NCI-H2196 (cell line): ENCODE measurements at regions not wholly inside any gene's neighbourhood (a gene's known extent, or its start where the extent isn't known, plus 50 kb on each side); places are given as distances from the start of the nearest gene placed in this dataset.

Source experiments
- DNase-seq: peaks from one replicate; lab custom pipeline; 2025; ENCODE audit not compliant: unreplicated experiment; lab: John Stamatoyannopoulos, UW

DNA sequence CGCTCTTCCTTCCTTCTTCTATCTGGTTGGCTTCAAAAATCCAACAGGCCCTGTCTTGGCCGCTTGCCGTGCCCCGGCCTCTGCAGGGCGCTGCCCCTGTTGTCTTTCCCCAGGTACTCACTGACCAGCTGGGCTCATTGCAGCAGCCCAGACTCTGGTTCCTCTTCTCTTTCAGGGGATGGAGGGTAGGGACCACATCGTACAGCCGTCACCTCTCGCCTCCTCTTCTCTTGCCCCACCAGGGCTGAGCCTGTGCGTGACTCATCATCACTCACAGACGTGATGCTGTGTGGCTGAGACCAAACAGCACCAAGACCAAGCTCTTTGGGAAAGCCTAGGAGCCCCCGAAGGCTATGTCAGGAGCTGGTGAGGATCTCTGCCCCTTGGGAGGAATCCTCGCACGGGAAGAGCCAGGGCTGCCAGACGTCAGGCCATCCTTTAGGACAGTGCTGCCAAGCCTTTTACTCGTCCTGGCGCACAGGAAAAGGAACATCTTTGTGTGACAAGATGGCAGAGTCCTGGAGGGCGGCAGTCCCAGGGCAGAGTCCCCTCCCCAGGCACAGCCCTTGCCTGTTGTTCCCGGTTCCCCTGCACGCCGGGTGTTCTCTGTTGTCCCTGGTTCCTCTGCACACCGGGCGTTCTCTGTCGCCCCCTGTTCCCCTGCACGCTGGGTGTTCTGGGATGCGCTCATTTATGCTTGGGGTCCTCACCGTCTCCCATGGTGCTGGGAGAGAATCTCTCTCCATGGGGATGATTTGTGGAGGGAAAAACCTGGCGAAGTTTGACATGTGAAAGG is 188.5 kb upstream of the SHH start:
- no peak for DNase-seq

DNA sequence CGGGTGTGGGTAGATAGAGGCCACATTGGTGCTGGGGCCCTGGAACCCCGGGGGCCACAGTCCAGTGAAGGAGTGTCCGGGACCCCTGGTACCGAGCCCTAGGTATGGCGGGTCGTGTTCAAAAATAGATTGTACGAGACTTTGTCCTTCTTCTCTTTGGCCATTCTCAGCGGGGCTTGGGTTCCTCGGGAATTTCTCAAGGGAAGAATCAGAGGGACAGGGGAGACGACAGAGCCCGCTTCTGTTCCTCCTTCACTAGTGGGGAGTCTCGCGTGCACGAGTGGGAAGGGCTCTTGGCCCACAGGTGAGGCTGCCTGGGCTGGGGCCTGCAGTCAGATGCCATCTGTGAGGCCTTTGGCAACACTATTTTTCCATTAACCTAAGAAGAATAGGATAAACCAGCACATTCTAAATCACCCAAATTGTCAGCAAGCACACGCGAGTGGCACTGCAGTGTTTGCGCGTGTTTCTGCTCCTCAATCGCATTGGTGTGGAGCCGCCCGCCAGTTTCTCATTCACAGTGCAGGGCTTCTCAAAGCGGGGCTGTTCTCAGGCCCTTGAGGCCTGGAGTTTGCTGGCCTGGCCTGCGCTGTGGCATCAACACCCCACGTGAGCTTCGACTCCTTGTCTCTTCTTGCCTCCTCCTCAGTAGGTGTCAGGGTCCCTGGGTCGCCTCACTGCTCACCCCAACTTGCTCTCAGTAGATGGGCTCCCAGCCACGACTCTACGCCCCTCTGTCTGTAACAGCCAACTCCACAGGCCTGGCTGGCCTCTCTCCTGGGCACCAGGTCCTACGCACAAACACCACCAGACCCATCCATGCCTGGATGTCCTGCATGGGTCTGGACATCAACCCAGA is 187.6 kb upstream of the SHH start:
- no peak for DNase-seq

DNA sequence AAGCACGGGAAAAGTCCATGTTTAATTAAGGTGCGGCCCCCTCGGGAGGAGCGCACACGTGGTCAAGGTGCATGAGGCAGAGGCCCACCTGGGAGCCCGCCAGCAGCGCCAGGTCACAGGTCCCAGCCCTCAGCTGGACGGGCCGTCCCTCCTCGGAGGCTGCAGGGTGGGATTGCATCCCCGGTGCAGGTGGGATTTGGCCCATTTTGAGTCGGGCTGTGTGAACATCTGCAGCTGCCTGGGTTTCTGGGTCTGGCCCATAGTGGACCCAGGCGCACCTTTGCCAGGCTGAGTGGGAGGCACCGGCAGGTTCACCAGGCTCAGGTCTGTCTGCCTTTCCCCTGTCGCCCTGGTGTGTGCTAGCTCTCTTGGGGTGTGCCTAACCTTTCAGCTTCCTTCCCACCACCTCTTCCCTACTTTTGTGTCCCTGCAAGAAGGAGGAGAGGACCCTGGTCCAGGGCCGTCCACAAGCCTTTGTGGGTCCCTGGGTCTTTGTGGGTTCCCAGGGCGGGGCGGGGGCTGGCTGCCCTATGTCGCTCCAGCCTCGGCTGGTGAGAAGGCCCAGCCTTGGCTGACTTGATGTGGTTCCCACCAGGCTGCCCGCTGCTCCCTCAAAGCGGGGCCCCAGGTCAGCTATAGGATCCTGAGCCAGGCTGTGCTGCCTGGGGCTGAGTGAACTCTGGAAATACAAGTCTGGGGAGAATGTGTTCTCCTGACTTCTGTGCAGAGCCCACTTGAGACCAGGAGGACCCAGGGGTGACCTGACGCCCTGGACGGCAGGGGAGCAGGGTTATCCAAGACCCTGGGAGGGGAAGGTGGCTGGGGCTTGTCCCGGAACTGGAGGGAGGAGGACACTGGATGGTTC is 186.7 kb upstream of the SHH start:
- no peak for DNase-seq

DNA sequence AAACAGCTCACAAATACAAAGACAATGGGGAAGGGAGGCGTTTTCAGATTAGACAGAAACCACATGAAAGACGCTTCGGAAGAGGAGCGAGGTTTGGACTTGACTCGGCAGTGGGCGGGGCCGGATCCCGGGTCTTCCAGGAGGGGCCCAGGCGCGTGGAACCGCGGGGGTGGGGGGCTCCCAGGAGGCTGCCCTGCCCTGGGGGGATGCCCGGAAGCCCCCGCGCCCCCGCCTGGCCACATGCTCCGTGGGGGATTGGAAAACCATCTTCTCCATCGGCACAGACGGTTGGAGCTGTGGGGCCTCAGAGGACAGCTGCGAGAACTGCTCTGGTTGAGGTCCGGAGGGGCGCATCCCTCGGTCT is 186.0 kb upstream of the SHH start:
- no peak for DNase-seq

DNA sequence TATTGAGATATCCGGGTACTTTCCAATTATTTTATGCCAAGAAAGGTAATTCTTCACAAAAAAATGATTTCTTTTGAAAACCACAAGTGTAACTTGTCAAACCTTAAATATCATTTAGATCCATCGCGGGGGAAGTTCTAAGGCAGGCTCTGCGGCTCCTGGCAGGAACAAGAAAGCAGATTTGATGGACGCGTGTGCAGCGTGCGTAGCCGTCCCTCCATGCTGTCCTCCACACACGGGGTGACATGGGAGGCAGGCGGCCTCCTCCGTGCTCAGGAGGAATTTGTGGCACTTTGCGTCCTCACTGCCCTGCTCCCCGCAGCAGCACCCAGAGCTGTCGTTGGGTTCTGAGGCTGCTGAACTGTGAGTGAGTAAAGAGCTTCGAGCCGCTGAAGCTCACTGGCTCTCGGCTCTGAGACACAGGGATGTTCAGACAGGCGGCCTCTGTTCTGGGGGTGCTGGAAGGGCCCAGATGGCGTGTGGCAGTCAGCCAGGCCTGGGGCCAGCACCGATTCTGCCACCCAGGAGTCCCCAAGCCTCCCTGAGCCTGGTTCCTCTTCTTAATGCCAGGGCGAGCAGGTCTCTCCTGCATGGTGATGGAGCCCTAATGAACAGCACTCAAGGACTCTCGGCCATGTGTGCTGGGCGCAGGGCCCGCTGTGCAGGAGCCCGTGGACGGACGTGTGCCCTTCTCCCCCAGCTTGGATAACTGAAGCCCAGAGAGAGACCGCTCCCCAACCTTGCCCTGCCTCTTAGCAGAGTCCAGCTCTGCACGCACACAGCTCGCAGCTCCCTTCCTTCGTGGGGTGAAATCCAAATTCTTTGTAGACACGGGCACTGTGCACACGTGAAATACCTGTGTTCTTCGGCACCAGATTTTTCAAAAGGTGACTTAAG is 185.4 kb upstream of the SHH start:
- DNase-seq: no peak

DNA sequence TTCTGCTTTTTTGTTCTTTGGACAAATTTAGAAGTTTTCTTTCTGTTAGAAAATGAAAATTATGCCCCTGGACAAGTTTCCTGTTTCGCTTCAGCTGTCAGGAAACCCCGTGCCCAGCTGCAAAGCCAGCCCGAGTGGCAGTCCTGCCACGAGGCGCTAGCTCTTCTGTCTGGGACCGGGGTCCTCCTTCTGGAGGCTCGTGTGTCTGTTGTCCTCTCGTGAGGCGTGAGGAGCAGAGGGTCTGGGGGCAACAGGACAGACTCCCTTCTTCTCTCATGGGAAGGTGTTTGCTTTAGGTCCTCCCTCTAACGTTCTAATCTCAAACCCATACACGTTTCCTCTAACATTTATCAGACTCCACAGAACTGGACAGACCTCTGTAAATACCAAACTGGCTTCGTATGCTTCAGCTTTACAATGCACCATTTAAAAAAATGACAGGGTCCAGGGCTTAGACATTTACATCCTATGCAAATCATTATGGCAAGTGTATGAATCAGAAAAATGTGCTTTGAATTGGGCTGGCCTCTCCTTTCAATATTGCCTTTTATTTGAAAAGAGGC is 184.5 kb upstream of the SHH start:
- DNase-seq: no peak

DNA sequence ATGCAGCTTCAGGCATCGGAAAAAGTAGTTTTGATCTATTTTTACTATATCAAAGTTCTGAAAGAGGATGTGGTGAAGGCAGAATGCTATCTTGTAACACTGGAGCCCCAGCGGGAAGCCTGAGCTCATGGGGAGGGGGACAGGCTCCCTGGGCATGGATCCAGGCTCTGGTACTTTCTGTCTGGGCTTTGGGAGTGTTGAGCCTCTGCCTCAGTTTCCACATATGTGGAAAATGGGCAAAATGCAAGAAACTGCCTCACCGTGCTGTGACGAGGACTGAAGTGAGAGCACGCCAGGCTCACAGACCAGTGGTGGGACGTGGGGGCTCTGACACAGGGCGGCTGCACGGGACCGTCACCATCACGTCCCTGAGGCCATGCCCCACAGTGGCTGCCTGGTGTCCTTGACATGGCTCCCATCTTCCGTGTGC is 182.9 kb upstream of the SHH start:
- no peak for DNase-seq

DNA sequence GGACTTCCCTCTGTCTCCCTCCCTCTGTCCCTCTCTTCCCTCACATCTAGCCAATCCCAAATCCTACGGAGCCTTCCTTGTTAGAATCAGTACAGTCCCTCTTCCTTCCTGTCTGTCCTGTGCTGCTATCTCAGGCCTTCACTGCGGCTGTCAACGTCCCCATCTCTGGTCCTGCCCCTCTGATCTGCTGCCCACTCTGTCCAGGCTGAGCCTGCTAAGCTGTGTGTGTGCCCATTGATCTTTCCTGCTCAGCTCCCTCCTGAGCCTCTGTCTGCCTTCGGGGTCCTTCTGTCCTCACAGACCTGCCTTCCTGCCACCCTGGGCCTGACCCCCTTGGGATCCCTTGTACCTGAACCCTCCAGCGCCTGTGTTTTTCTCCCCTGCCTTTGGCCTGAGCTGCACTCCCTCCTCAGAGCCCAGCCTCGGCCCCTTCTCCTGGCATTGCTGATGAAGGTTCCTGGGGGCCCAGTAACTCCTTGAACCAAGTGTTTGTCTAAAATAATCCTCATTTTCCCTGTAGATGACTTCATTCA is 182.1 kb upstream of the SHH start:
- no peak for DNase-seq

DNA sequence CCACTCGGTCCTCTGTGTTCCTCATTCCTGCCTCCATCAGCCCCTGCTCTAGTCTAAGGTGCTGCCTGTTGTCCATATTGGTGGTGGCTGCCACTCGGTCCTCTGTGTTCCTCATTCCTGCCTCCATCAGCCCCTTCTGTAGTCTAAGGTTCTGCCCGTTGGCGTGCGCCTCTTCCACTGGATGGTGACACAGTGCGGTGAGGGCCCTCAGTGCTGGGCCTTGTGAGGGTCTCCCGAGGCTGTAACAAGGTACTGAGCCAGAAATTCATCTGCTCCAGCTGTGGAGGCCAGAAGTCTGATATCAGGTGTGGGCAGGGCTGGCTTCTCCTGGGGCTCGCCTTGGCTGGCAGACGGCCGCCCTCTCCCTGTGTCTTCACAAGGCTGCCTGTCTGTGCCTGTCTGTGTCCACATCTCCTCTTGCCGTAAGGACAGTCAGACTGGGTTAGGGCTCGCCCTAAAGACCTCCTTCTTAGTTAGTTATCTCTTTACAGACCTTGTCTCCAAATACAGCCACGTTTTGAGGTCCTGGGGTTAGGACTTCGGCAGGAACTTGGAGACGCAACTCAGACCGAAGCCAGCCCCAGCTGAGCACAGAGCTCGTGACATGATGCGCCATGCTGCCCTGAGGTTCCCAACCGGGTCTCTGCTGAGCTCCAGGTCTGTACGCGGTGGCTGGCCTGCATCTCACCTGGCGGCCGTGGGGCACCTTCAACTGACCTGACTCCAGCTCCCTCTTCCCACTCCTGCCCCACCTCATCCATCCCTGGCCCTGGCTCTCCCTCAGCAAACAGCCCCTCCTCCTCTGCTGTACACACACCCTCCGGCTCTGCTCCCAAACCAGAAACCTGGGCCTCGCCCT is 181.4 kb upstream of the SHH start:
- DNase-seq: no peak

DNA sequence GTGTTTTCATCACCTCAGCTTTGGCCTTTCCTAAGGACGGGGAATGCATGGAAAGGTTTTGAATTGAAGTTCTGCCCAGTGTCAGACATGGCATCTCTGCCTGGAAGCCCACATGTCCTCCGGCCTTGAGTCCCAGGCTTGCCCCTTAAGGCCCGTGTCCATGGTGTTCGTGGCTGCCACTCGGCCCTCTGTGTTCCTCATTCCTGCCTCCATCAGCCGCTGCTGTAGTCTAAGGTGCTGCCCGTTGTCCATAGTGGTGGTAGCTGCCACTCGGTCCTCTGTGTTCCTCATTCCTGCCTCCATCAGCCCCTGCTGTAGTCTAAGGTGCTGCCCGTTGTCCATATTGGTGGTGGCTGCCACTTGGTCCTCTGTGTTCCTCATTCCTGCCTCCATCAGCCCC is 180.7 kb upstream of the SHH start:
- no peak for DNase-seq

DNA sequence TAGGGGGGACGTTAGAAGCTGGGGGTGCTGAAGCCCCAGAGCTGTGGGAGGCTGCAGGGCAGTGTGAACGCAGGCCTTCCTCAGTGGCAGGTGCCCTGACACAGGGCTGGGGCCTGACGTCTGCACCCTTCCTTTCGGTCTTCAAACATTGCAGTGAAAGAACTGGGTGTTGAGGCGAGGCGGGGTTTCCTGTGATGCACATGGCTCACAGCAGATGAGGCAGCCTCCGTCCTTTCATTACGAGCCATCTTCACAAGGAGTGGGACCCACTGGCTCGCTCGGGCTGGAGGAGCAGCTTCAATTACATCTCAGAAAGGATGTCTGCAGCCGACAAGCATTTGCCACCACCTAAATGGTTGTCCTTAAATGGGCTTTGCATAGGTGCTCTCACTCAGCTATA is 180.3 kb upstream of the SHH start:
- DNase-seq: no peak

DNA sequence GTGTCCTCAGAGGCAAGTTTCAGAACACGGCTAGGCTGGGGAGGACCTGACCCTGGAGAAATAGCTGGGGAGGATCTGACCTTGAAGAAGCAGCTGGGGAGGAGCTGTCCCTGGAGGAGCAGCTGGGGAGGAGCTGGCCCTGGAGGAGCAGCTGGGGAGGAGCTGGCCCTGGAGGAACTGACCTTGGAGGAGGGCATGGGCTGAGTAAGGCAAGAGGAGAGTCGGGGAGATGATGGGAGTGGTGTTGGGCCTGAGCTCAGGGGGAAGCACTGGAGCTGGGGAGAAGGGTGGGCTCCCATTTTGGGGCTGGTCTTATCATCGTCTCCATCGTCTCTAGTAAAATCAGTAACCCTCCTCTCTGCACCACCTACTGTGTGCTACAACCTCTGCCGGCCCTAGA is 179.8 kb upstream of the SHH start:
- no peak for DNase-seq

DNA sequence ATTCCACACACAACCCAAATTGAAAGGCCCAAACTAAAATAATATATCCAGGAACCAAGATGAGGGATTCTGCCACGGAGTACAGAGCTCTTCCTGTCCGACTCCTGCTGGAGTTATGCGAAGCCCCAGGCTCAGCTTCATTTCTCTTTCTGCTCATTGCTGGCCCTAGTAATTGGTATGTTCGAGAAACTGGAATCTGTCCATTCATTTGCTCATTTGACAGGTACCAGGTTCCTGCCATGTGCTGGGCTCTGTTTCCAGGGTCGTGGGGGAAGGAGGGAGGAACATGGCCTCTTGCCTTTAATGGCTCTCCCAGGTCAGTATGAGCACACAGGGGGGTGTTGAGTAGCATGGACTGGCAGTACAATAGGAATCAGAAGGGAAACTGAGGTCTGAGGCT is 179.2 kb upstream of the SHH start:
- no peak for DNase-seq

DNA sequence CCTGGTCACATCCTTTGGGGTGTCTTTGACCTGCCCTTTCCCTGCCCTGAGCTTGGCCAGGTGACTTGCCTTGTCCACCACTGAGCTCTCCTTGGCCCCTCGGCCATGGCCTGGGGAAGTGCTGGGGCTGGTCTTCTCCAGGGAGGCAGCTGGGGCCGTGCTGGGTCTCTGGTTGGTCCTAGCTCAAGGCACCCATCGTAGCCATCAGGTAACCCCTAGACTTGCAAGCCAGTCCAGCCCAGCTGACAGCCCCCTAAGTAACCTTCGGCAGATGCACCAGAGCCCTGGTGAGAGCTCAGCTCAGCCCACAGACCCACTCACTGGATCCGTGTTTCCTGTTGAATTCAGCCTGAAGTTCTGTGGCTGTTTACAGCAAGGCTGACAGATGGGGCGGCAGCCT is 176.2 kb upstream of the SHH start:
- no peak for DNase-seq

DNA sequence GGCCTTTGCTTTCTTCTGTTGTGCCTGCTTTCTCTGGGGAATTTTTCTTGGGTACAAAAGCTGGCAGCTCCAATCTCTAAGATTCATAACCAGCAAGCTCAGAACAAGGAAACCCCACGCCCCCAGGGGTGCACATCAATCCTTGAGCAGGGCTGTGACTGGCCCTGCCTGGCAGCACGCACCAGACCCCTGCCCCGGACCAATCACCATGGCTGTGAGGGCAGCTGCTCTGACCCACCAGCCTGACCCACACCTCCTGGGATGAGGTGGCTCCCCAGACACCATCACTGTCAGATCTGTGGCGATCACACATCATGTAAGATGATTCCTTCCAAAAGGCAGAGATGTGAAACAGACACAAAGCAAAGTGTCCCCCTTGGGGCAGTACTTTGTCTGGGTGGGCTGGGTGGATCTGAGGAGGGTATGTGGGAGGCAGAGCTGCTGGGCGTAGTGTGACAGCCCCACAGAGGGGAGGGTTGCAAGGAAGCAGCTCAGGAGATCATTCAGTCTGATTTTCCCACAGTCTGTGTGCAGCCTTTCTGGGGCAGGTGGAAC is 175.5 kb upstream of the SHH start:
- no peak for DNase-seq

DNA sequence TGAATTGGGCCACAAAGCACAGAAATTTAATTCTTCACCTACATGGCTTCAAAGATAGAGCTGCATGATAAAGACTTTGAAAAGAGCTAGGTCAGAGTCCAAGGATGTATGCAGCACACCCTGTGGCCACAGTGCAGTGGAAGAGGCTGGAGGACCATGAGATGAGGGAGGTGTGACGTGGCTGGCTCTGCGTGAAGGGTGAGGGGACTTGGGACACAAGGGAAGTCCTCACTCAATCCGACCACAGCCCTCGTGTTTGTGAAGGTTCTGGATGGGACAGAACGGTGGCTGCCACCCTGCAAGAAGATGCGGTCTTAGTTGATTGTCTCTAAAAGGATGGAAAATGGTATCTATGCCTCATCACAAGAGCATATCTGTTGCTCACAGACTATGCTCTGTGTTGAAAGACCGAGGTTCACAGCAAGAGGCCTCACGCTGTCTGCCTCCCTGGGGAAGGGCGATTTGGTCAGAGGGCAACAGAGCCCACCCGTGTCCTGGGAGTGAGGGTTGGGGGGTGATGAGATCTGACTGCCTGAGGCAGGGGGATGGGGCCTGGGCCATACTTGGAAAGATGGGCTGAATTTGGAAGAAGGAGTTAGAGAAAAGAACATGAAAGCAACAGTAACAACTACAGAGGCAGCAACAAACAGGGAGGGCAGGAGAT is 174.4 kb upstream of the SHH start:
- DNase-seq: no peak

DNA sequence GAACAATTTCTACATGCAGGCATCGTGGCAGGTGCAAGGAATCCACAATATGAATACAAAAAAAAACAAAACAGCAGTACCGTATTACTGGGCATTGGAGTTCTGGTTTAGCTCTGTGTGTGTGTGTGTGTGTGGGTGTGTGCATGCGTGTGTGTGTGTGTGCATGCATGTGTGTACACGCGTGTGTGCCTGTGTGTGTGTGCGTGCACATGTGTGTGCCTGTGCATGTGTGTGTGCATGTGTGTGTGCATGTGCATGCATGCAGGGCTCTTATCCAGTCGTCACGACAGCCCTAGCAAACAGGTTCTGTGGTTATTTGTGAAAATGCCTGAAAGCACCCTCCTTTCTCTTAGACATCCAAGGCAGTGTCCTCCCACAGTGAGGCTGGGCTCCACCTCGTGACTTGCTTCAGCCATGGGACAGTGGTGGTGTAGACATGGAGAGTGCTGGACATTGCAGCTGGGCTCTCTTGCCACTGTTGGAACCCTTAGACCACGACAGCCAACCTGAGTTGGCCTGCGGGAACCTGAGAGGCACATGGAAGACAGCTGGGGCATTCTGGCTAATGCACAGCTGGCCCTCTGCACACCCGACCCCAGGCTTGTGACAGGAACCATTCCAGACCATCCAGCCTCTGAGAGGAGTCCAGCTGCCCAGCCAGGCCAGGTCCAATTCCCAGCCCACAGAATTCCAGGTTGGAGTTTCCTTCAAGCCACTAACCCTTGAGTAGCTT is 173.4 kb upstream of the SHH start:
- no peak for DNase-seq
